ENCODE measurements at regions not wholly inside any gene's neighbourhood (a gene's known extent, or its start where the extent isn't known, plus 50 kb on each side); places are given as distances from the start of the nearest gene placed in this dataset.

- no peak overlapping the region for H3K27ac ChIP-seq (ENCODE audit: low read depth in 2 of 2, low read length in 1 of 2)
- no peaks in the 10 kb centered on the region for H4K20me1 ChIP-seq (ENCODE audit: insufficient read depth)
- no peak for DNase-seq
- H3K36me3 ChIP-seq (replicated peaks in 1 of 2; ENCODE audit: control insufficient read depth in 1 of 2, insufficient read depth in 2 of 2, low read length in 1 of 2) = no peaks in the 10 kb centered on the region
- H3K27me3 ChIP-seq (ENCODE audit: insufficient read depth) = no peaks in the 10 kb centered on the region
- no peak overlapping the region; the same call in 1 of the 2 replicates for H3K4me2 ChIP-seq
- H3K4me3 ChIP-seq (ENCODE audit: low read depth in 2 of 2, low read length in 1 of 2) = no peak overlapping the region
- H3K9me2 ChIP-seq = no peaks in the 10 kb centered on the region
- no peaks in the 10 kb centered on the region for H3K79me2 ChIP-seq (ENCODE audit: insufficient read depth)
- peaks cover 6% of the 10 kb centered on the region for H3F3A ChIP-seq (replicated peaks; ENCODE audit: insufficient read depth)
- CTCF ChIA-PET = no interaction called here
- no peak overlapping the region for H3K9ac ChIP-seq
- TF ChIP-seq FOSL2 (IDR thresholded peaks at IDR 0.05; ENCODE audit: borderline replicate concordance, low read depth) (no peak), MEF2A (IDR thresholded peaks at IDR 0.05; ENCODE audit: borderline replicate concordance, low read depth) (no peak), RXRA (IDR thresholded peaks at IDR 0.05; ENCODE audit: borderline replicate concordance, low read depth) (no peak), SMC3 (IDR thresholded peaks at IDR 0.05; ENCODE audit: low read depth, low read length) (no peak), RFX5 (IDR thresholded peaks at IDR 0.05; ENCODE audit: low read length) (no peak), PBX3 (IDR thresholded peaks at IDR 0.05) (no peak), ELF1 (IDR thresholded peaks at IDR 0.05) (no peak), RAD21 (IDR thresholded peaks at IDR 0.05; ENCODE audit: low read length) (no peak), NRF1 (IDR thresholded peaks at IDR 0.05; ENCODE audit: low read depth, low read length) (no peak)
- H2AFZ ChIP-seq (ENCODE audit: low read depth) = peak overlapping the region; percentile 35; the same call in 1 of the 2 replicates
- no peaks in the 10 kb centered on the region for H3K9me3 ChIP-seq
- POLR2A ChIA-PET = no interaction called here
- 94% methylated on average over 4 of the region's 4 CpGs for WGBS (ENCODE audit: low lambda C conversion rate)
- peaks cover under 1 to 4% of the 10 kb centered on the region in 2 experiments; a peak in 1 of 4 replicates for H3K4me1 ChIP-seq (ENCODE audit: control insufficient read depth in 1 of 2, insufficient read depth in 2 of 2, low read depth in 1 of 2, low read length in 1 of 2)
These were observed 139.1 kb upstream of the MYO10 start for GRCh38 chr5:17075236-17075635.

- Histone ChIP-seq H3K4me1 (ENCODE audit: control insufficient read depth in 1 of 2, insufficient read depth in 2 of 2, low read depth in 1 of 2, low read length in 1 of 2) (peaks cover 0 to 4% of the 10 kb centered on the region in 2 experiments; a peak in 1 of 4 replicates), H3K9ac (no peak overlapping the region), H4K20me1 (ENCODE audit: insufficient read depth) (no peaks in the 10 kb centered on the region), H3K9me2 (no peaks in the 10 kb centered on the region), H3K4me2 (no peak overlapping the region), H3K9me3 (no peaks in the 10 kb centered on the region), H3K27ac (ENCODE audit: low read depth in 2 of 2, low read length in 1 of 2) (no peak overlapping the region), H2AFZ (ENCODE audit: low read depth) (no peak overlapping the region), H3K79me2 (ENCODE audit: insufficient read depth) (no peaks in the 10 kb centered on the region), H3K27me3 (ENCODE audit: insufficient read depth) (no peaks in the 10 kb centered on the region), H3F3A (replicated peaks; ENCODE audit: insufficient read depth) (peaks cover 7% of the 10 kb centered on the region), H3K4me3 (ENCODE audit: low read depth in 2 of 2, low read length in 1 of 2) (no peak overlapping the region), H3K36me3 (replicated peaks in 1 of 2; ENCODE audit: control insufficient read depth in 1 of 2, insufficient read depth in 2 of 2, low read length in 1 of 2) (no peaks in the 10 kb centered on the region)
- no peak for TF ChIP-seq RCOR1 (IDR thresholded peaks at IDR 0.05; ENCODE audit: low read length)
- TF ChIP-seq POLR2AphosphoS5 (IDR thresholded peaks at IDR 0.05; ENCODE audit: low read depth, low read length) = no peak
- TF ChIP-seq EP300 (IDR thresholded peaks at IDR 0.05; ENCODE audit: borderline replicate concordance in 1 of 2, low read depth in 1 of 2, low read length in 1 of 2) = no peak
- no peak for TF ChIP-seq SIN3A (IDR thresholded peaks at IDR 0.05; ENCODE audit: borderline replicate concordance, low read depth, low read length)
- no peak for TF ChIP-seq SMC3 (IDR thresholded peaks at IDR 0.05; ENCODE audit: low read depth, low read length)
- TF ChIP-seq, protein P1, sequence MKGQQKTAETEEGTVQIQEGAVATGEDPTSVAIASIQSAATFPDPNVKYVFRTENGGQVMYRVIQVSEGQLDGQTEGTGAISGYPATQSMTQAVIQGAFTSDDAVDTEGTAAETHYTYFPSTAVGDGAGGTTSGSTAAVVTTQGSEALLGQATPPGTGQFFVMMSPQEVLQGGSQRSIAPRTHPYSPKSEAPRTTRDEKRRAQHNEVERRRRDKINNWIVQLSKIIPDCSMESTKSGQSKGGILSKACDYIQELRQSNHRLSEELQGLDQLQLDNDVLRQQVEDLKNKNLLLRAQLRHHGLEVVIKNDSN (IDR thresholded peaks at IDR 0.05; ENCODE audit: borderline replicate concordance, low read depth) = no peak
- no peak for TF ChIP-seq CTCF (IDR thresholded peaks at IDR 0.05)
- TF ChIP-seq FOXJ3 (CRISPR knock-in tag; IDR thresholded peaks at IDR 0.05) = no peak
- TF ChIP-seq PBX3 (IDR thresholded peaks at IDR 0.05) = no peak
- TF ChIP-seq FOSL2 (IDR thresholded peaks at IDR 0.05; ENCODE audit: borderline replicate concordance, low read depth) = no peak
- no peak for TF ChIP-seq RXRA (IDR thresholded peaks at IDR 0.05; ENCODE audit: borderline replicate concordance, low read depth)
- TF ChIP-seq TEAD4 (IDR thresholded peaks at IDR 0.05; ENCODE audit: borderline replicate concordance, insufficient read depth) = no peak
- no peak for TF ChIP-seq JUND (IDR thresholded peaks at IDR 0.05)
- DNase-seq = no peak
- ChIA-PET CTCF (interaction anchor here (1.1 kb wide), 1 partner anchor 10 kb away, joined by 3 read pairs; no protein-coding TSS in a partner anchor), POLR2A (no interaction called here)
- 86% methylated on average over 2 of the region's 2 CpGs for WGBS (ENCODE audit: low lambda C conversion rate)
These were observed 140.2 kb upstream of the MYO10 start for GRCh38 chr5:17076272-17076671.

Measured in SK-N-SH (cell line).